HL-60 (cell line): ENCODE measurements at regions not wholly inside any gene's neighbourhood (a gene's known extent, or its start where the extent isn't known, plus 50 kb on each side); places are given as distances from the start of the nearest gene placed in this dataset.

ENCODE experiments used
- REST ChIP-seq: IDR thresholded peaks from 2 replicates; pipeline ENCODE4 v1.6.1; 2012; ENCODE audit warnings: low read depth; ENCODE audit not compliant: insufficient replicate concordance
- TF ChIP-seq, protein P1 (sequence below): IDR thresholded peaks from one replicate; pipeline ENCODE4 v1.5.1; 2011; ENCODE audit warnings: low read length, control low read depth, inconsistent platforms; ENCODE audit not compliant: insufficient read depth

- TF ChIP-seq, protein P1, sequence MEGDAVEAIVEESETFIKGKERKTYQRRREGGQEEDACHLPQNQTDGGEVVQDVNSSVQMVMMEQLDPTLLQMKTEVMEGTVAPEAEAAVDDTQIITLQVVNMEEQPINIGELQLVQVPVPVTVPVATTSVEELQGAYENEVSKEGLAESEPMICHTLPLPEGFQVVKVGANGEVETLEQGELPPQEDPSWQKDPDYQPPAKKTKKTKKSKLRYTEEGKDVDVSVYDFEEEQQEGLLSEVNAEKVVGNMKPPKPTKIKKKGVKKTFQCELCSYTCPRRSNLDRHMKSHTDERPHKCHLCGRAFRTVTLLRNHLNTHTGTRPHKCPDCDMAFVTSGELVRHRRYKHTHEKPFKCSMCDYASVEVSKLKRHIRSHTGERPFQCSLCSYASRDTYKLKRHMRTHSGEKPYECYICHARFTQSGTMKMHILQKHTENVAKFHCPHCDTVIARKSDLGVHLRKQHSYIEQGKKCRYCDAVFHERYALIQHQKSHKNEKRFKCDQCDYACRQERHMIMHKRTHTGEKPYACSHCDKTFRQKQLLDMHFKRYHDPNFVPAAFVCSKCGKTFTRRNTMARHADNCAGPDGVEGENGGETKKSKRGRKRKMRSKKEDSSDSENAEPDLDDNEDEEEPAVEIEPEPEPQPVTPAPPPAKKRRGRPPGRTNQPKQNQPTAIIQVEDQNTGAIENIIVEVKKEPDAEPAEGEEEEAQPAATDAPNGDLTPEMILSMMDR = no peak
- no peak for TF ChIP-seq REST
Observed at GRCh38 chr2:52659546-52659945, 1108.1 kb upstream of the CHAC2 start.
